ENCODE measurements at regions not wholly inside any gene's neighbourhood (a gene's known extent, or its start where the extent isn't known, plus 50 kb on each side); places are given as distances from the start of the nearest gene placed in this dataset.

DNA sequence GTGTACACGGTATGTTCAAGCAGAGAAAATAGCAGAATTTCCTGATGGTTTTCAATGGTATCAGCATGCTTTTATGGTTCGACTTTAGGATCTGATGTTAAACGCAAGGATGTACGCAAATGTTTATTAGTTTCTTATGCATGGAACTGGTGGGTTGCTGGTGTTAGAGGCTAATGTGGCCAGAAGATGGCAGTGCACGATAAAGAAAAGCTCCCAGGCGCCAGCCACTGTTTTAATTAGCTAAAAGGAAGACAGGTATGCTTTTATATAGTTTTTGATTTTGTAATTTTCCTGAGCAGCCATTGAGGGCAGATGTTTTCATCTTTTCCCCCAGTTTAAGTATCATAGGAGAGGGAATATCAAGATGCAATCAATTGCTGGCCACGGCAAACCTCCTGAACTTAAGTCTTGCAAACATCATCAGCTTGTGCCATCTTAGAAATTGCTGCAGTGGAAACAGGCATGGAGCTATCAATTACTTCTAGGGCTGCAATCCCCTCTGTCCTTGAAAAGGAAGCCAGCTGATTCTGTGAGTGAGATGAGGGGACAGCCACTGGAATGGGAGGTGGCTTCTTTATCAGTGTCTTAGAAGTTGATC lies 648.5 kb upstream of the RBFOX1 start:
- CTCF ChIA-PET, result no interaction called here
- DNase-seq (ENCODE audit: low read depth), result no peak
- no peak for TF ChIP-seq CTCF (IDR thresholded peaks at IDR 0.05; ENCODE audit: insufficient read depth, low read depth, low read length)
- POLR2A ChIA-PET, result no interaction called here
- Histone ChIP-seq H3K27me3 (ENCODE audit: control insufficient read depth, insufficient read depth, low read length) (no peaks in the 10 kb centered on the region), H3K36me3 (ENCODE audit: control insufficient read depth, insufficient read depth, low read length) (no peaks in the 10 kb centered on the region), H3K4me3 (ENCODE audit: low read depth, low read length) (no peak overlapping the region)

- DNase-seq (ENCODE audit: low read depth), result no peak
- ChIA-PET POLR2A (no interaction called here), CTCF (no interaction called here)
- no peak for TF ChIP-seq CTCF (IDR thresholded peaks at IDR 0.05; ENCODE audit: insufficient read depth, low read depth, low read length)
- Histone ChIP-seq H3K4me3 (ENCODE audit: low read depth, low read length) (no peak overlapping the region), H3K36me3 (ENCODE audit: control insufficient read depth, insufficient read depth, low read length) (no peaks in the 10 kb centered on the region), H3K27me3 (ENCODE audit: control insufficient read depth, insufficient read depth, low read length) (no peaks in the 10 kb centered on the region)
These were observed 650.4 kb upstream of the RBFOX1 start for GRCh38 chr16:6682142-6682811.

GRCh38 chr16:6678586-6678985 lies 654.1 kb upstream of the RBFOX1 start:
- CTCF ChIA-PET, result no interaction called here
- DNase-seq (ENCODE audit: low read depth), result no peak
- H3K27me3 ChIP-seq (ENCODE audit: control insufficient read depth, insufficient read depth, low read length), result no peaks in the 10 kb centered on the region
- POLR2A ChIA-PET, result no interaction called here
- H3K4me3 ChIP-seq (ENCODE audit: low read depth, low read length), result no peak overlapping the region
- no peaks in the 10 kb centered on the region for H3K36me3 ChIP-seq (ENCODE audit: control insufficient read depth, insufficient read depth, low read length)
- no peak for TF ChIP-seq CTCF (IDR thresholded peaks at IDR 0.05; ENCODE audit: insufficient read depth, low read depth, low read length)

DNA sequence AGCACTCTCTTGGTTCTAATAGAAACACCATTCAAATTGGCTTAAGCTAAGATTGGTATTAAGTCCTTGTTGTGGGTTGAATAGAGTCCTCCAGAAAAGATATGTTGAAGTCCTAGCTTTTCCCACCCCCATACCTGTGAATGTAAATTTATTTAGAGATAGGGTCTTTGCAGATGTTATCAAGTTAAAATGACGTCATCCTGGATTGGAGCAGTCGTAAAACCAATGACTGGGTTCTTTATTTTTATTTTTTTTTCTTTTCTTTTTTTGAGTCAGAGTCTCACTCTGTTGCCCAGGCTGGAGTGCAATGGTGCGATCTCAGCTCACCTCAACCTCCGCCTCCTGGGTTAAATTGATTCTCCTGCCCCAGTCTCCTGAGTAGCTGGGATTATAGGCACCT lies 658.6 kb upstream of the RBFOX1 start:
- Histone ChIP-seq H3K4me3 (ENCODE audit: low read depth, low read length) (no peak overlapping the region), H3K36me3 (ENCODE audit: control insufficient read depth, insufficient read depth, low read length) (no peaks in the 10 kb centered on the region), H3K27me3 (ENCODE audit: control insufficient read depth, insufficient read depth, low read length) (no peaks in the 10 kb centered on the region)
- ChIA-PET POLR2A (no interaction called here), CTCF (no interaction called here)
- no peak for TF ChIP-seq CTCF (IDR thresholded peaks at IDR 0.05; ENCODE audit: insufficient read depth, low read depth, low read length)
- DNase-seq (ENCODE audit: low read depth), result no peak

GRCh38 chr16:6672507-6672906 lies 660.1 kb upstream of the RBFOX1 start:
- CTCF ChIA-PET, result no interaction called here
- Histone ChIP-seq H3K36me3 (ENCODE audit: control insufficient read depth, insufficient read depth, low read length) (no peaks in the 10 kb centered on the region), H3K27me3 (ENCODE audit: control insufficient read depth, insufficient read depth, low read length) (no peaks in the 10 kb centered on the region), H3K4me3 (ENCODE audit: low read depth, low read length) (no peak overlapping the region)
- TF ChIP-seq CTCF (IDR thresholded peaks at IDR 0.05; ENCODE audit: insufficient read depth, low read depth, low read length), result no peak
- DNase-seq (ENCODE audit: low read depth), result no peak
- POLR2A ChIA-PET, result no interaction called here
